HUES64 (cell line): ENCODE measurements at regions not wholly inside any gene's neighbourhood (a gene's known extent, or its start where the extent isn't known, plus 50 kb on each side); places are given as distances from the start of the nearest gene placed in this dataset.
"Not testable (repeated sequence)": the region's sequence is repeated elsewhere in the genome, so short reads cannot be mapped to it uniquely, and the experiment has no call there.

Source experiments
- H3K27ac ChIP-seq: 2 replicates; pipeline ENCODE4 v1.7.0; 2013; ENCODE audit warnings: low read depth, low read length, inconsistent platforms
- H3K27me3 ChIP-seq: 2 replicates; pipeline ENCODE4 v1.6.1; 2013; ENCODE audit warnings: mild to moderate bottlenecking, low read length; ENCODE audit not compliant: insufficient read depth
- H3K36me3 ChIP-seq: 2 replicates; pipeline ENCODE4 v1.6.1; 2013; ENCODE audit warnings: mild to moderate bottlenecking, low read length; ENCODE audit not compliant: insufficient read depth
- H3K4me1 ChIP-seq: 2 replicates; pipeline ENCODE4 v1.6.1; 2013; ENCODE audit warnings: mild to moderate bottlenecking, low read length, moderate library complexity; ENCODE audit not compliant: insufficient read depth
- H3K4me3 ChIP-seq: 2 replicates; pipeline ENCODE4 v1.5.1; 2013; ENCODE audit warnings: mild to moderate bottlenecking, low read length, moderate library complexity
- H3K9ac ChIP-seq: 2 replicates; pipeline ENCODE4 v1.6.1; 2013; ENCODE audit warnings: mild to moderate bottlenecking, low read depth, low read length
- H3K9me3 ChIP-seq: 2 replicates; pipeline ENCODE4 v1.6.1; 2013; ENCODE audit warnings: low read depth, low read length; ENCODE audit not compliant: insufficient read depth
- WGBS: fragments of 150-250, 120-280 bp; methylation state at CpG from one replicate; pipeline ENCODE4 v1.1.7; 2013; ENCODE audit warnings: missing lambda C conversion rate; 5-methylcytosine and 5-hydroxymethylcytosine counted together

- H3K9me3 ChIP-seq, H3K27me3 ChIP-seq, H3K9ac ChIP-seq, H3K36me3 ChIP-seq, H3K27ac ChIP-seq, H3K4me3 ChIP-seq: not testable (repeated sequence)
- peaks cover 16% of the 10 kb centered on the region for H3K4me1 ChIP-seq
Measured at GRCh38 chr15:75776871-75777610, 64.4 kb upstream of the CSPG4 start.

GRCh38 chr15:75776065-75776423 is 63.4 kb upstream of the CSPG4 start:
- Histone ChIP-seq H3K36me3 (no peaks in the 10 kb centered on the region), H3K9ac (no peak overlapping the region), H3K27ac (no peak overlapping the region; the same call in 1 of the 2 replicates), H3K9me3 (no peaks in the 10 kb centered on the region), H3K27me3 (no peaks in the 10 kb centered on the region; the same call in 1 of the 2 replicates), H3K4me3 (no peak overlapping the region), H3K4me1 (peaks cover 24% of the 10 kb centered on the region)
- WGBS: 40% methylated on average over 1 of the region's 2 CpGs

- 76% methylated on average over 9 of the region's 9 CpGs for WGBS
- Histone ChIP-seq H3K27me3 (no peaks in the 10 kb centered on the region; the same call in 1 of the 2 replicates), H3K9me3 (no peaks in the 10 kb centered on the region), H3K27ac (no peak overlapping the region; the same call in 1 of the 2 replicates), H3K36me3 (no peaks in the 10 kb centered on the region), H3K9ac (no peak overlapping the region), H3K4me3 (no peak overlapping the region), H3K4me1 (peaks cover 30% of the 10 kb centered on the region)
Measured at GRCh38 chr15:75775296-75776064, 62.8 kb upstream of the CSPG4 start.

- not testable (repeated sequence) for H3K9me3 ChIP-seq, H3K9ac ChIP-seq, H3K27ac ChIP-seq, H3K4me3 ChIP-seq, H3K27me3 ChIP-seq, H3K36me3 ChIP-seq
- H3K4me1 ChIP-seq: peaks cover 32% of the 10 kb centered on the region
- WGBS: 87% methylated on average over 2 of the region's 3 CpGs
Measured at GRCh38 chr15:75773974-75774373, 61.3 kb upstream of the CSPG4 start.

GRCh38 chr15:75771054-75771453 is 58.4 kb upstream of the CSPG4 start:
- not testable (repeated sequence) for H3K36me3 ChIP-seq, H3K4me3 ChIP-seq, H3K9me3 ChIP-seq, H3K27me3 ChIP-seq, H3K9ac ChIP-seq
- H3K27ac ChIP-seq: peak overlapping the region; percentile 58; the same call in 1 of the 2 replicates
- 20% methylated on average over 2 of the region's 2 CpGs for WGBS
- peaks cover 24% of the 10 kb centered on the region for H3K4me1 ChIP-seq

- H3K9me3 ChIP-seq: no peaks in the 10 kb centered on the region
- H3K9ac ChIP-seq: no peak overlapping the region
- H3K4me3 ChIP-seq: no peak overlapping the region
- H3K27ac ChIP-seq: no peak overlapping the region
- 91% methylated on average over 3 of the region's 3 CpGs for WGBS
- no peaks in the 10 kb centered on the region for H3K27me3 ChIP-seq
- H3K4me1 ChIP-seq: peaks cover 17% of the 10 kb centered on the region
- no peaks in the 10 kb centered on the region for H3K36me3 ChIP-seq
Measured at GRCh38 chr15:75770131-75770530, 57.5 kb upstream of the CSPG4 start.

GRCh38 chr15:75768526-75768925 is 55.9 kb upstream of the CSPG4 start:
- H3K9ac ChIP-seq, H3K27ac ChIP-seq, H3K9me3 ChIP-seq, H3K36me3 ChIP-seq, H3K27me3 ChIP-seq, H3K4me3 ChIP-seq: not testable (repeated sequence)
- WGBS: 87% methylated on average over 3 of the region's 3 CpGs
- peaks cover 17% of the 10 kb centered on the region for H3K4me1 ChIP-seq

- H3K4me3 ChIP-seq, H3K9ac ChIP-seq, H3K36me3 ChIP-seq, H3K9me3 ChIP-seq, H3K27ac ChIP-seq, H3K4me1 ChIP-seq, H3K27me3 ChIP-seq: not testable (repeated sequence)
- 91% methylated on average over 12 of the region's 13 CpGs for WGBS
Measured at GRCh38 chr15:75765551-75766305, 53.1 kb upstream of the CSPG4 start.

GRCh38 chr15:75764845-75765550 is 52.4 kb upstream of the CSPG4 start:
- H3K4me3 ChIP-seq, H3K36me3 ChIP-seq, H3K9me3 ChIP-seq, H3K9ac ChIP-seq, H3K4me1 ChIP-seq, H3K27ac ChIP-seq, H3K27me3 ChIP-seq: not testable (repeated sequence)
- WGBS: 92% methylated on average over 4 of the region's 5 CpGs

GRCh38 chr15:75763635-75764600 is 51.3 kb upstream of the CSPG4 start:
- not testable (repeated sequence) for H3K27me3 ChIP-seq, H3K36me3 ChIP-seq, H3K27ac ChIP-seq, H3K9me3 ChIP-seq, H3K4me1 ChIP-seq, H3K4me3 ChIP-seq, H3K9ac ChIP-seq
- WGBS: 93% methylated on average over 13 of the region's 14 CpGs
